ENCODE measurements at regions not wholly inside any gene's neighbourhood (a gene's known extent, or its start where the extent isn't known, plus 50 kb on each side); places are given as distances from the start of the nearest gene placed in this dataset.
A peak's percentile ranks its signal among the peaks of the same experiment; 100 is the strongest.
"Not testable (repeated sequence)": the region's sequence is repeated elsewhere in the genome, so short reads cannot be mapped to it uniquely, and the experiment has no call there.

- no peak overlapping the region for H3K4me3 ChIP-seq (ENCODE audit: low read depth, low read length)
- no peaks in the 10 kb centered on the region for H3K4me1 ChIP-seq (ENCODE audit: control insufficient read depth, insufficient read depth, low read length)
- peaks cover 5% of the 10 kb centered on the region for H3K9me3 ChIP-seq (ENCODE audit: control insufficient read depth, insufficient read depth, low read length)
- WGBS (ENCODE audit: insufficient coverage), result 91% methylated on average over 3 of the region's 3 CpGs
- H3K27me3 ChIP-seq (ENCODE audit: control insufficient read depth, insufficient read depth, low read length), result no peaks in the 10 kb centered on the region
- DNase-seq (ENCODE audit: low read depth in 4 of 6, low spot score in 6 of 6), result no peak
- no peak overlapping the region for H3K27ac ChIP-seq (ENCODE audit: low read depth, low read length)
- no peaks in the 10 kb centered on the region for H3K36me3 ChIP-seq (ENCODE audit: control insufficient read depth, insufficient read depth, low read length)
These were observed 405.0 kb upstream of the SLC39A10 start for GRCh38 chr2:195252018-195252417.

GRCh38 chr2:195251214-195251613, 405.8 kb upstream of the SLC39A10 start:
- H3K9me3 ChIP-seq (ENCODE audit: control insufficient read depth, insufficient read depth, low read length), result peaks cover 5% of the 10 kb centered on the region
- H3K4me1 ChIP-seq (ENCODE audit: control insufficient read depth, insufficient read depth, low read length), result no peaks in the 10 kb centered on the region
- no peak for DNase-seq (ENCODE audit: low read depth in 4 of 6, low spot score in 6 of 6)
- no peak overlapping the region for H3K27ac ChIP-seq (ENCODE audit: low read depth, low read length)
- H3K36me3 ChIP-seq (ENCODE audit: control insufficient read depth, insufficient read depth, low read length), result no peaks in the 10 kb centered on the region
- H3K27me3 ChIP-seq (ENCODE audit: control insufficient read depth, insufficient read depth, low read length), result no peaks in the 10 kb centered on the region
- H3K4me3 ChIP-seq (ENCODE audit: low read depth, low read length), result no peak overlapping the region

- Histone ChIP-seq H3K27ac (ENCODE audit: low read depth, low read length) (no peak overlapping the region), H3K4me1 (ENCODE audit: control insufficient read depth, insufficient read depth, low read length) (no peaks in the 10 kb centered on the region), H3K4me3 (ENCODE audit: low read depth, low read length) (no peak overlapping the region), H3K36me3 (ENCODE audit: control insufficient read depth, insufficient read depth, low read length) (no peaks in the 10 kb centered on the region), H3K9me3 (ENCODE audit: control insufficient read depth, insufficient read depth, low read length) (no peaks in the 10 kb centered on the region), H3K27me3 (ENCODE audit: control insufficient read depth, insufficient read depth, low read length) (no peaks in the 10 kb centered on the region)
- WGBS (ENCODE audit: insufficient coverage), result no CpG with 5 or more reads among the region's 3 CpGs
- peak in 1 of 6 donors; percentile 4 for DNase-seq (ENCODE audit: low read depth in 4 of 6, low spot score in 6 of 6)
These were observed 418.2 kb upstream of the SLC39A10 start for GRCh38 chr2:195238826-195239225.

DNA sequence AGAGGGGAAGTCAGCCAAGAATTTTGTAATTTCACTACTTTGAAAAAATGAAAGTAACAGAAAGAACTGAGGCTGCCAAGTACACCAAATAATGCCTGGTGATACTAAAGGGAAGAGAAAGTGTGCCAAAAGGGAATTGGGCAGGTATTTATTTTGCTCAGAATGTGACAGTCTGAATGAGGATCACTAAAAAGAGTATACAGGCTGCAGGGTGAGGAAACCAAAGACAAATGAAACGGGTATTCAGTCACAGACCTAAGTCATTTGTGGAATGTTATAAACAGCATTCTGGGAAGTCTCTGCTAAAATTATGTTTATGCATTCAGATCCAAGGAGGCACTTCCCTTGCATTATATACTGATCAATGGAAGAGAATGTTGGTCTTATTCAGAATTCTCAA, 418.6 kb upstream of the SLC39A10 start:
- Histone ChIP-seq H3K9me3 (ENCODE audit: control insufficient read depth, insufficient read depth, low read length) (no peaks in the 10 kb centered on the region), H3K4me3 (ENCODE audit: low read depth, low read length) (no peak overlapping the region), H3K36me3 (ENCODE audit: control insufficient read depth, insufficient read depth, low read length) (no peaks in the 10 kb centered on the region), H3K27me3 (ENCODE audit: control insufficient read depth, insufficient read depth, low read length) (no peaks in the 10 kb centered on the region), H3K27ac (ENCODE audit: low read depth, low read length) (no peak overlapping the region), H3K4me1 (ENCODE audit: control insufficient read depth, insufficient read depth, low read length) (no peaks in the 10 kb centered on the region)
- 100% methylated on average over 1 of the region's 1 CpG for WGBS (ENCODE audit: insufficient coverage)
- DNase-seq (ENCODE audit: low read depth in 4 of 6, low spot score in 6 of 6), result peak in 2 of 6 donors; percentile 10 to 20

GRCh38 chr2:195228547-195228946, 428.5 kb upstream of the SLC39A10 start:
- H3K4me1 ChIP-seq (ENCODE audit: control insufficient read depth, insufficient read depth, low read length); H3K36me3 ChIP-seq (ENCODE audit: control insufficient read depth, insufficient read depth, low read length); DNase-seq (ENCODE audit: low read depth in 4 of 6, low spot score in 6 of 6); H3K4me3 ChIP-seq (ENCODE audit: low read depth, low read length); H3K9me3 ChIP-seq (ENCODE audit: control insufficient read depth, insufficient read depth, low read length); H3K27me3 ChIP-seq (ENCODE audit: control insufficient read depth, insufficient read depth, low read length); H3K27ac ChIP-seq (ENCODE audit: low read depth, low read length): not testable (repeated sequence)
- 96% methylated on average over 19 of the region's 20 CpGs for WGBS (ENCODE audit: insufficient coverage)

- H3K9me3 ChIP-seq (ENCODE audit: control insufficient read depth, insufficient read depth, low read length), result no peaks in the 10 kb centered on the region
- no peak overlapping the region for H3K4me3 ChIP-seq (ENCODE audit: low read depth, low read length)
- WGBS (ENCODE audit: insufficient coverage), result 91% methylated on average over 5 of the region's 5 CpGs
- no peaks in the 10 kb centered on the region for H3K27me3 ChIP-seq (ENCODE audit: control insufficient read depth, insufficient read depth, low read length)
- no peak for DNase-seq (ENCODE audit: low read depth in 4 of 6, low spot score in 6 of 6)
- no peaks in the 10 kb centered on the region for H3K4me1 ChIP-seq (ENCODE audit: control insufficient read depth, insufficient read depth, low read length)
- no peaks in the 10 kb centered on the region for H3K36me3 ChIP-seq (ENCODE audit: control insufficient read depth, insufficient read depth, low read length)
- H3K27ac ChIP-seq (ENCODE audit: low read depth, low read length), result no peak overlapping the region
These were observed 443.0 kb upstream of the SLC39A10 start for GRCh38 chr2:195214072-195214471.

DNA sequence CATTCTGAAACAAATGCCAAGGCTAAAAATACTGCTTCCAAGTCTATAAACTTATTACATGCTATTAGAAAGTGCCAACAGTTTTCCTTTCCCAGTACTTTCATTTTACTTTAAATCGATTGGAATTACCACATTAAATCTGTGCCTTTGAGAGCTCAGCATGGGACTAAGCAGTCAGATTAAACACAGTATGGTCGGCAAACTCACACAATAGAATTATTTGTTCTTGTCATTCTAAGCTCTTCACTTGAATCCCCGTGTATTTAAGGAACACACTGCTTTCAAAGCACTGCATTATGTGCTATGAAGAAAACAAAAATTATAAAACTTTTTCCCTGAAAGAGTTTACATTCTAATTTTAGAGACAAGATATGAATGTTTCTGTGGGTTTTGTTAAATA, 444.4 kb upstream of the SLC39A10 start:
- no peaks in the 10 kb centered on the region for H3K27me3 ChIP-seq (ENCODE audit: control insufficient read depth, insufficient read depth, low read length)
- DNase-seq (ENCODE audit: low read depth in 4 of 6, low spot score in 6 of 6), result peak in 2 of 6 donors; percentile 1 to 24
- no peak overlapping the region for H3K4me3 ChIP-seq (ENCODE audit: low read depth, low read length)
- H3K36me3 ChIP-seq (ENCODE audit: control insufficient read depth, insufficient read depth, low read length), result no peaks in the 10 kb centered on the region
- H3K4me1 ChIP-seq (ENCODE audit: control insufficient read depth, insufficient read depth, low read length), result no peaks in the 10 kb centered on the region
- WGBS (ENCODE audit: insufficient coverage), result 60% methylated on average over 1 of the region's 3 CpGs
- no peak overlapping the region for H3K27ac ChIP-seq (ENCODE audit: low read depth, low read length)
- H3K9me3 ChIP-seq (ENCODE audit: control insufficient read depth, insufficient read depth, low read length), result no peaks in the 10 kb centered on the region

- Histone ChIP-seq H3K36me3 (ENCODE audit: control insufficient read depth, insufficient read depth, low read length) (no peaks in the 10 kb centered on the region), H3K27ac (ENCODE audit: low read depth, low read length) (no peak overlapping the region), H3K4me3 (ENCODE audit: low read depth, low read length) (no peak overlapping the region), H3K4me1 (ENCODE audit: control insufficient read depth, insufficient read depth, low read length) (no peaks in the 10 kb centered on the region), H3K27me3 (ENCODE audit: control insufficient read depth, insufficient read depth, low read length) (no peaks in the 10 kb centered on the region), H3K9me3 (ENCODE audit: control insufficient read depth, insufficient read depth, low read length) (no peaks in the 10 kb centered on the region)
- WGBS (ENCODE audit: insufficient coverage), result 40% methylated on average over 1 of the region's 2 CpGs
- no peak for DNase-seq (ENCODE audit: low read depth in 4 of 6, low spot score in 6 of 6)
These were observed 454.7 kb upstream of the SLC39A10 start for GRCh38 chr2:195202163-195202845.

DNA sequence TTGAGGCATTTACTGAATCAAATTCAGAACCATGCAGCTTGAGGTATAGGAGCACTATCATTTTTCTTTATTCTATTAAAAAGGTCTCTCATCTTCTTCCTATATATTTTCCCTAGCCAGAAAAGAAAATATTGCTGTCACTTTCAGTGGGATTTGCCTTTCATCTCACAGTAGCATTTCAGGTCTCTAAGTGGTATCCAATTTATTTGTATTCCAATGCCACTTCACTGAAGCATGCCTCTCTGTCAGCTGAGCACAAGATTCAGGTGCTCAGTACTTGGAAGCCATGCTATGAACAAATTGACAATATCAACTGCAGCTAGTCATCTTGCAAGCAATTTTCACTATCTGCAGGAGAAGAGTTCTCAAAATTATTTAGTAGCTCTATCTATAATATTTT, 457.2 kb upstream of the SLC39A10 start:
- H3K36me3 ChIP-seq (ENCODE audit: control insufficient read depth, insufficient read depth, low read length), result no peaks in the 10 kb centered on the region
- DNase-seq (ENCODE audit: low read depth in 4 of 6, low spot score in 6 of 6), result peak in 1 of 6 donors; percentile 21
- no peaks in the 10 kb centered on the region for H3K9me3 ChIP-seq (ENCODE audit: control insufficient read depth, insufficient read depth, low read length)
- H3K4me3 ChIP-seq (ENCODE audit: low read depth, low read length), result no peak overlapping the region
- H3K27me3 ChIP-seq (ENCODE audit: control insufficient read depth, insufficient read depth, low read length), result no peaks in the 10 kb centered on the region
- H3K27ac ChIP-seq (ENCODE audit: low read depth, low read length), result no peak overlapping the region
- no peaks in the 10 kb centered on the region for H3K4me1 ChIP-seq (ENCODE audit: control insufficient read depth, insufficient read depth, low read length)

DNA sequence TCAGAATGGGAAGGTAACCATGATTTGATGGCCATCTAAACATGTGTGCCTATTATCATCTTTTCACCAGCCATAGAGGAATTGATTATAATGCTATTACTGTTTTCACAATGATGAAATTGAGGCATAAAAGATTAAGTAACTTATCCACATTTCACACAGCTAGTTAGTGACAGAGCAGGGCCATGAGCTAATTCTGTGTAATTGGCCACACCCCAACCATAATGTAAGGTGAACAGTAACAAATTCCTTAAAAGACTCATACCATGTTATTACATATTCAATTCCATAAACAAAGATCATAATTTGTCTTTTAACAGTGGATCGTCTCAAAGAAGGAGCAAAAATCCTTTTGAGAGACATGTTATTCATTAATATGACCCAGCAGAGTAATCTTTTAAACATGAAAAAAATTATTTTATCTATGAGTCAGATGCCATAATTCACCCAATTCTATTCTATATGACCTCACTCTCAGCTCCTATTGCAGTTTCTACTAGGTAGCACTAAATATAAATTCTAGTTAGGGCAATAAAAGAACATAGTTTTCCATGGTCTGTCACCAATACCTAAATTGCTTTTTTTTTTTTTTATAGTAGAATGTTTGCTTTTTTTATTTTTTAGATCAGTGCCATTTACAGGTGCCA, 475.8 kb upstream of the SLC39A10 start:
- Histone ChIP-seq H3K27ac (ENCODE audit: low read depth, low read length) (no peak overlapping the region), H3K9me3 (ENCODE audit: control insufficient read depth, insufficient read depth, low read length) (no peaks in the 10 kb centered on the region), H3K4me1 (ENCODE audit: control insufficient read depth, insufficient read depth, low read length) (no peaks in the 10 kb centered on the region), H3K27me3 (ENCODE audit: control insufficient read depth, insufficient read depth, low read length) (no peaks in the 10 kb centered on the region), H3K4me3 (ENCODE audit: low read depth, low read length) (no peak overlapping the region), H3K36me3 (ENCODE audit: control insufficient read depth, insufficient read depth, low read length) (no peaks in the 10 kb centered on the region)
- no peak for DNase-seq (ENCODE audit: low read depth in 4 of 6, low spot score in 6 of 6)
- no CpG with 5 or more reads among the region's 1 CpG for WGBS (ENCODE audit: insufficient coverage)

Measured in spinal cord (tissue), 9 donors.